KBM-7 (cell line): ENCODE measurements at regions not wholly inside any gene's neighbourhood (a gene's known extent, or its start where the extent isn't known, plus 50 kb on each side); places are given as distances from the start of the nearest gene placed in this dataset.
"Not testable (repeated sequence)": the region's sequence is repeated elsewhere in the genome, so short reads cannot be mapped to it uniquely, and the experiment has no call there.

Experiments
- DNase-seq: peaks from one replicate; pipeline ENCODE4 v3.0.0-alpha.2; 2015
- in situ Hi-C: fragments of 300-500 bp; cut with MboI; formaldehyde crosslinking; loops from 2 replicates; pipeline ENCODE4 v1.14.3; 2020; ENCODE audit warnings: low sequenced_read_pairs, low pct_unique_long_range_greater_than_20kb, mixed read lengths

DNA sequence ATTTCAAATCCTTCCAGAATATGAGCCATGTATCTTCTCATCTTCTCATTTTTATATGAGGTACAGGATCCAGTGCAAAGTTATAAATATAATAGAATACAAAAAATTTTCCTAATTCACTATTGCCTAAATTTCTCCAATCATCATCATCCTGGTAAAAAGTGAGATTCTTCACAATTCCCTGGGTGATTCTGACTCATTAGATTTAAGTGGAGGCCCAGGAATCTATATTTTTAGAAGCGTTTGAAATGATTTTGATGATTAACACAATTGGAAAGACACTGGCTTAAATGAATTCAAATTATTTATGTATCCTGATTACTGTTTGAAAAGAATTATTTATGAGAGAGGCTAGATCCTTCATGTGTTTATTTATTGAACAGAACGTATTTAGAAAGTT lies 380.3 kb upstream of the PDE3A start:
- DNase-seq = no peak
- in situ Hi-C loops = no loop called here

DNA sequence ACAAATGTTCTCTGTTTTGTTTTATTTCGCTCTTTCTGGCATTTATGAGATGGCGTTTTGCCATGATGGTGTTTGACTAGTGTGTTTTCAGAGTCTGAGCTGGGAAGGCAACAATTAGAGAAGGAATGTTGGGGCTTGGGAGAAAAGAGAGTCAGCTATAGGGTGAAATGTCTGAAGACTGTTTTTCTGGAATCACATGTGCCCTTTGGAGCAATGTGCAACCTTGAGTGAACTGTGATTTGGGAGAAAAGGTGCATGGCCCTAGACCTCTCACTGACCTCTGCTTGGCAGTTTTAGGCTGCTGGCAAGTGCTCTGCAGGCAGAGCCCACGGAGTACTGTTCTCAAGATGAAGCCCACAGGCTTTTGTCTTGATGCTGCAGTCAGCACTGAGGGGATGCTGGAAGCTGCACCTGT lies 379.9 kb upstream of the PDE3A start:
- in situ Hi-C loops = no loop called here
- DNase-seq = no peak

DNA sequence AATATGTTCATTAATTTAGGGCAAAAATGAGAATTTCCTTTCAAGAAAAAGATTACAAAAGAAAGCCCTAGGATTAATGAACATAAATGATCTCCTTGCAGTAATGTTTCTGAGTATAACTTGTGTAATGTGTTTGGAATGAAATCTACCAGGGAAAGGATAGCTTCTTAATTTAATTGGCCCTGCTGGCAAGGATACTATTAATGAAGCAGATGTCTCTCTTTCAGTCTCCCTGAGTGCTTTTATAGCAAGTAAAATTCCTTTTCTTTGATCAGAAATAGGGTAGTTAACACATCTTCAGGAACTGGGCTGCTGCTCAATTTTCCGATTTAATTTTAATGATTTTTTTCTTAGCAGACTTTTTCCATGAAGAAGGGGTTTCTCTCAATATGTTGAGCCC lies 379.4 kb upstream of the PDE3A start:
- in situ Hi-C loops = no loop called here
- no peak for DNase-seq

DNA sequence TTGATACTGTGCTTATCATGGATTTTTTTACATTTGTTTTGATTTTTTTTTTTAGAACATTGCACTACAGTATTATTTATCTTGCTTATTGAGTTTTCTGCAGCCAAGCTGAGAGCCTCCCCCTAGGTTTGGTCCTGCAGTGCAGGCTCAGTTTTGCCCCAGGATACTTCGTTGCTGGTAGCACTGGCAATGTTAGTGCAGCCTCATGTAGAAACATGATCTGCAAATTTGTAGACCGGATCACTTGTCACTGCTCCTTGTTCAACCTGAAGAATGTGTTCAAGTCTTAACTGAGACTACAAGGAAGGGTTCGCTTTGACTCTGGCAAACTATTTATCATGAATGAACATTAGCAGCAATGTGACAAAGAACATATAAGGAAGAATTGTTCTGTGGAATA lies 377.2 kb upstream of the PDE3A start:
- in situ Hi-C loops = no loop called here
- DNase-seq = no peak

DNA sequence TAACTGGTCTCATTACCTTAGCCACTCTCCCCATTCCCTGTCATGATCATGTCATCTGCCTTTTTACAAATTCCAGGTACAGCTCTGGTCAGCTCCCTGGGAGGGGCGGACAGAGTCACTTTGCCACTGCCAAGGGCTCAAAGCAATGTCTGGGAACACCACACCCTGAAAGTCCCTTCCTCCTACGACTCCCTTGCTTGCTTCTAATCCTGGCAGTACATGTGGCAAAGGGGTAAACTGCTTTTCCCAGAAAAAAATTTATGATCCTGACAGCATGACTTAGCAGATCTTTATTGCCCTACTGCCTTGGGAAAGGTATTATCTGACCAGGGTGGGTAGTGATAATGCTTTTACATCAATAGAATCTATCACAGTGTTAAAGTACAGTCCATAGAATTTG lies 376.0 kb upstream of the PDE3A start:
- no peak for DNase-seq
- in situ Hi-C loops = no loop called here

DNA sequence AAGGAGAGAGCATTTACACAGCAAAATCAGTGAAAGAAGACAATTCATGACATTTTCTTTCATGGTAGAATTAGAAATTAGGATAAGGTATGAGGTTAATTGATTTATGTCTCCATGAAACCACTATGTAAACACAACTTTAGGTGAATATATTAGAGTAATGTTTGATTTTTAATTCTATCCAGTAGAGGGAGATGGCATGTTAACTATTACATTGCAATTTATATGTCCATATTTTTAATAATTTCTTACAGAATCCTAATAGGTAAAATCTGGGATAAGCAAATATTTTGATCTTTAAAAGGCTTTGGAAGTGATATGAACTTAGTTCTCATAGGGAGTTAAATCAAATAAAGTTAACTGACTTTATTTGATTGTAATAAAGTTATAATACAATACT lies 373.4 kb upstream of the PDE3A start:
- in situ Hi-C loops = no loop called here

DNA sequence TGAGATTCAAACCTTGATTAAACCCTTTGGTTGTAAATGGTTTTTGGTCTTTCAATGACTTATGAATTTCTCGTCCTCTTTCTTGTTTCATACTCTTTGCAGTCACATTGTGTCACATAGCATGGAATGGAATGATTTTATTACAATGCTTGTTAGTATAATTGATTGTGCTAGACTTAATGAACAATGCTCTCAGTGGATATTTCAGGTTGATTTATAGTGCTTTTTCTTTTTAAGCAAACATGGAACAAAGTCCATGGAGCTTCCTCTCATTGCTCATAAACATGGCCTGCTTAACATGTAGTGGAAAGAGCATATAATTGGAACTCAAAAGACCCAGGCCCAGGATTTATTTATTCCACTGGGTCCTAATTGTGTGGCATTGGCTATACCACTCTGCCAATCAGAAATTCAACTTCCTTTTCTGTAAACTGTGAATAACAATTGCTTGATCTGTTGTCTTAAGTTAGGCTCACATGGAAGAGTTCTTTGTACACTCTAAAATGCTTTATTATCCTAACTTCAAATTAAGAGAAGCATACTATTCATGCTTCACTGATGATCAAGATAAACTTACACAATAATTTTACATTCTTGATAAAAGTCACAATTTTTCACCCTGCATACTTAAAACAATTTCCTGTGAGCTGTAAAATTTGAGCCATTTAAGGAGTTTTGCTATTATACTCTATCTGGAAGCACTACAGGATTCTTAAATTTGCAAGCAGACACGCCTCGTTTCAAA lies 370.5 kb upstream of the PDE3A start:
- in situ Hi-C loops = no loop called here
- DNase-seq = no peak

More for the DNA sequence above, 373.4 kb upstream of the PDE3A start:
- no peak for DNase-seq

DNA sequence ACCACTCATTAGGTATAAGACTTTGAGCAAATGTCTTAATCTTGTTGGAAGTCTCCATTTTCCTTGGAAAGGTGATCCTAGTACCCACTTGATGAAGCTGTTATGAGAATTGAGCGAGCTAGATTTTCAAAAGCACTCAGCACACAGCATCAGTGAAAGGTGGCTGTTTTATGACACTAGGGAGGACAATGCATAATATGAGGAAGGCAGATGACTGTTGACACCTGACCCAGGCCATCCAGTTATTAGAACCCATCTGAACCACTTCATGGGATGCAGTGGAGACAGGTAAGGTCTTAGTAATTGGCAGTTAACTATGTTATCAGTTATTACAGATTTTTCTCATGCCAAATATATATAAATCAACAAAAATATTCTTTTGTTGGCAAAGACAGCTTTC lies 369.9 kb upstream of the PDE3A start:
- no peak for DNase-seq
- in situ Hi-C loops = no loop called here

DNA sequence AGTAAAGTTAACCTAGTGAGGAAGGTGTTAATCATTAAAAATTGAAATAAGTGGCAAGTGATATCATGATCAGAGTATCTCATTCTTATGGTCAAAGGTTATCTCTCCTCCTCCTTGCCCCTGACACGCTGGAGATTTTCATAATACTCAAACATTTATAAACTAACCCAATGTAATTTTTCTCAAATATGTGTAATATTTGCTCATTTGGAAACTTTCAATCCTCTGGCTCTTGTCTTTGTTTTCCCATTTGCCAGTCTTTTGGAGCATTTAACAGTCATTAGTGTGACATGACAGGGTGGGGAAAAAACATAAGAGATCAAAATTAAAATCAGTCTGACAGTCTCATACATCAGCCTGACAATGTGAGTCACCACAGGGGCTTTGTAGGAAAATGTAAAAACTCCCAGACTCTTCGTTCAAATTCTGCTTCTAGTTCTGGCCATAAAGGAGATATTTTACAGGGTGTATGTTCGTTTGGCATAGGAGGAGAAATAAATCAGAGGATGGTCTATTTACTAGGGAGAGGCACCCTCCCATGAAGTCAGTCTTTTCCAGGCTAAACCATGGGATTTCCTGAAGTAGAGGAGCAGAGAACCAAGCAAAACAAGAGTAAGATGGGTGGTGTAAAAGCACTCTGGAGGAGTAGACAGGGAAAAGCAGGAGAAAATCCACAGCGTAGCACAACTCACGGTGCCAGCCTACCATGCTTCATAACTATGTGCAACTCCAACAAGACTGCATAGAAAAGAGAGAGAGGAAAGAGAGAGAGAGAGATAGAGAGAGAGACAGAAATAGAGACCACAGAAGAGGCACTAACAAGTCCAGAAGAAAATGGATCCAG lies 369.2 kb upstream of the PDE3A start:
- in situ Hi-C loops = no loop called here
- no peak for DNase-seq

DNA sequence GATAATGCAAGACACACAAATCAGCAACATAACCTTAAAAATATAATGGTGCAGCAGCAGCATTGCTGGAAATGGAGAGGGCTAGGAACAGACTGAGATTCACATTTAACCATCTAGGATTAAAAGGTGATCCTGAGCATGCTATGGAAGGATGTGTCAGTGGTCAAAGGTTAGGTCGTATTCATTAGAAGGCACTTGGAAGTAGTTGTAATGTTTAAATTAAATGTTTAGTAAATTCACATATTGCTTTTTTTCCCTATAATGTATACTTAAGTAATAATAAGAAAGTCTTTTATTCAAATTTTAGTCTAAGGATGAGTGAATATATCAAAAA lies 368.6 kb upstream of the PDE3A start:
- in situ Hi-C loops = no loop called here

DNA sequence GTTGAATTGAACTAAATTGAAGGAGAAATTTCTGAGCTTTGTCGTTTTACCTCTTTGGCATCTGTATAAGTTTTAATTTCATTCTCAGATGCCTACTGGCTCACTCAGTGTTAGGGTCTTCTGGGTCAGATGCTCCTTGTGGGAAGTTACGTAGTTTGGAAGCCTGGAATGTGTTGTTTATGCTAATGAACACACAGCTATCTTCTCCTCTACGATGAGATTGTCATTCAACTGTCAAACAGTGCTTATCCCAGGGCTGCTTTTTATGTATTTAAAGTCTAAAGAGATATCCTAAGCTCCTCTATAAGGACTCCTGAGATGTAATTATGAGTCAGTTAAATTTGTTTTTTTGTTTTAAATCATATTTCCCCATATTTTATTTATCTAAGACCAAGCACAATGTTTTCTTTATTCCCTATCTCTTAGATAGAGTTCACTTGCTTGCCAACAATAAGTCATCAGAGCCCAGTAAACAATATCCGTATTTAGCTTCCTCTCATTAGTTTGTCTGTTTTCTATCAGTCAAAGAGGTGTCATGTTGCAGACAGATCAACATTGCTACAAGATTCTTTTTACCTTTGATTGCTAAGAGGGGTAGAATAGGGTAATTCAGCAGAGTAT lies 368.0 kb upstream of the PDE3A start:
- in situ Hi-C loops = no loop called here
- no peak for DNase-seq

More for the DNA sequence above, 368.6 kb upstream of the PDE3A start:
- DNase-seq = no peak

DNA sequence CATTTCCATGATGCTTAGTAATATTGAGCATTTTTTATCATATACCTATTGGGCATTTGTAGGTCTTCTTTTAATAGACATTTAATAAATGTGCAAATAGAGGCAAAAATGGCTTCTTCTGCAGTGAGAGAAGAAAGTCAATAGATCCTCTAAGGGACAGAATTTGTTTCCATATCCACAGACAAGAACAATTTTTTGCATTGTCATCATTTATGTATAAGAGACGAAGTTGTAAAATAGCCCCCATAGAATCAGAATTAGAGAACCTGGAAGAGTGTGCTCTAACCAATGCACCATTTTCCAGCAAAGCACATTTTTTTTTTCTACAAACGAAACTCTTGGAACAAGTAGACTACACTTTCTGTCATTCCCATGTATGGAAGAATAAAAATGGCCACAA lies 365.1 kb upstream of the PDE3A start:
- in situ Hi-C loops = no loop called here
- DNase-seq = no peak

DNA sequence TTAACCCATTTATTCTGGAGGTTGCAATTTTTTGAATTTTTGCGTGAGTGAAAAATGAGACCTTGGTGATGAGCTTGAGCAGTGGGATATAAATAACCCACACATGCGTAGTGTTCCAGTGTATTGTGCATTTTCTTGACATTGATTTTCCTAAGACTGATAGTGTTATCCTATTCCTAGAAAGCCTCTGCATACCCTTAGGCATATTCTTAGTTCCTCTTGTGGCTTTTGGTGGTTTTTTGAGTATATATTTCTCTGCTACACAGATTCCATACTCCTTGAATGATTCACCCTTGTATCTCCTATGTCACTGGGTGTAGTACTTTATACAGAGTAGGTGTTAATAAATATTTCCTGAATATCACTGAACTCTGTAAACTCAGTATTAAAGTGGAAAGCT lies 363.4 kb upstream of the PDE3A start:
- DNase-seq = no peak
- in situ Hi-C loops = no loop called here

DNA sequence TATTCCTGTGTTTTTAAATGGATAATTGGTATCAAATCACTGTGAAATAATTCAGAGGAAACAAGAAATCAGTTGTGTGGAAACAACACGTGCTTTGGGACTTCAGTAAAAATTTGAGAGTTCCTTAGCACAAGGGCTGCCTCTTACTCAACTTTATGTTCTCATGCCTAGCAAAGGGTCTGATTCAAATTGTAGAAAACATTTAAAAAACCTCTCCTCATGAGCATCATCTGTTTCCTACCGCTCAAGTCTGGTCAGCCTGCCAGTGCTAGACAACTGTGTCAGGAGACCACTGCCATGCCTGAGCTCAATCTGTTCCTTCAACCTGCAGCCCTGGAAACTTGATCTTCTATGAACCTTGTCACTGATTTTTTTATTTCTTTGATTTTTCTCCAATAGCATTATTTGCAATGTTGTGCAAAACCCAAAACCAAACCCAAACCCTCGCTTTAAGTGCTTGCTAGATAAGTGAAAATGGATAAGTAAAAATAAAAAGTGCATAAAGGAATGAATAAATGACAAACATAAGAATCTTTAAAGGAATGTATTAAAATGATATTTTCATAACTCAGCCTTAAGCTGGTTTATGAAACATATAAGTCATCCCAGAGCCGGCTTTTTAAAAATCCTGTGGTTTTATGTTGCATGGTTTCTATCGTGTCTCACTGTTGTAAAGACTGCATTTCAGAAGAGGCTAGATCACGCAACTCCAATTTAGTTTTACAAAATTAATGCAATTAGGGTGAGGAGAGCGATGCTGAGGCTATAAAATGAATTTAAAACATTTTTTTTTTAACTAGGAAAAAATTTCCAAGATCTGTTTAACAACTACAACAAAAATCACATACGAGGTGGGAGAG lies 361.2 kb upstream of the PDE3A start:
- DNase-seq = no peak
- in situ Hi-C loops = no loop called here

DNA sequence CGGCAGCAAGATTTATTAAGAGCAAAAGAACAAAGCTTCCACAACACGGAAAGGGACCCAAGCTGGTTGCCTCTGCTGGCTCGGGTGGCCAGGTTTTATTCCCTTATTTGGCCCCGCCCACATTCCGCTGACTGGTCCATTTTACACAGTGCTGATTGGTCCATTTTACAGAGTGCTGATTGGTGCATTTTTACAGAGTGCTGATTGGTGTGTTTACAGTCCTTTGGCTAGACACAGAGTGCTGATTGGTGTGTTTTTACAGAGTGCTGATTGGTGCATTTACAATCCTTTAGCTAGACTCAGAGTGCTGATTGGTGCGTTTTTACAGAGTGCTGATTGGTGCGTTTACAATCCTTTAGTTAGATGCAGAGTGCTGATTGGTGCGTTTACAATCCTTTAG lies 358.4 kb upstream of the PDE3A start:
- in situ Hi-C loops, DNase-seq: not testable (repeated sequence)

DNA sequence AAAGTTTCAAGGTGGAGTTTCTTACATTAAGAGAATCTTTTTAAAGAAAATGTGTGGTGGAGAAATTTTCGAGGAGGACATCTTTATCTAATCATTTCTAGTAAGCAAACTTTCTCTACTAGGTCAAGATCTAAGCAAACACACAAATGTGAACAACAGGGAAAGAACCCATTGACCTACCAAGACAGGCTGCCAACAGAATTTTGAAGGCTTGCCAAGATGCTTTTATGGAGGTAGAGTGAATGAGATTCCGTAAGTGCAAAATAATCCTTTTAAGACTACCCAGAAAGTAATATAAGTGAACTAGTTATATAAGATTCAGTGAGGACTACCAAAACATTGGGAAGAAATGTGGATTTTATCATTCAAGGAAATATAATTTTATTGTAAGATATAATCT lies 357.1 kb upstream of the PDE3A start:
- DNase-seq = no peak
- in situ Hi-C loops = no loop called here

DNA sequence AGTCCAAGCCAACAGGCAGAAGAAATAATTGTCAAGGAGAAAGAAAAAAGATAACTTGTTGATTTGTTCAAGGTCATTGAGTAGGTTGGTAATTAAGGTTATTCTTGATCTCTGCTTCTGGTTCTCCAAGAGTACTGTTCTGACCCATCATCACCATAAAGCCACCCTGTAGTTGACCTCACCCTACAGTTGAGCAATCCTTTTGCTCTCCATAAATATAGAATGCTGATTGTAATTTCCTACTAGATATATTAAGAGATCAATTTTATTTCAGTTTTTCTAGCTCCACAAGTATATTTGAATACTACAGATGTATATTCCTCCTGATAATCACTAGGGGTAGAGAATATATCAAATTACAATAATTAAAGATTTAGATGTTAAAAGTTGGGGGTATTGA lies 350.5 kb upstream of the PDE3A start:
- DNase-seq = no peak
- in situ Hi-C loops = no loop called here

DNA sequence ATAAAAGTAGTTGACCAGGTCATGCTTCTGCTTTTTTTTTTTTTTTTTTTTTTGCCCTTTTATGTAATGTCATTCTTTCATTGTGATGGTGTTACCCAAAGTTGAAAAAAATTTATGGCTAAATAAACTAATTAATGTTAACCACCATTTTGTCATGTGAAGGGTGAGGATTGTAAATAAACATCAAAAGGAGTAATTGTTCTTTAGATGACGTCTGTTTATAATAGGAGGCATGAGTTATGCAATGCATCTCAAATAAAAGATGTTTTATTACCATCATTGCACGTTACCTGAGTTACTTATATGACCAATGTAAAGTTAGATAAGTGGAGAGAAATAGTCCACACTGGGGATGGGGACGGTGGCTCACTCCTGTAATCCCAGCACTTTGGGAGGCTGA lies 349.9 kb upstream of the PDE3A start:
- in situ Hi-C loops = no loop called here
- DNase-seq = no peak

DNA sequence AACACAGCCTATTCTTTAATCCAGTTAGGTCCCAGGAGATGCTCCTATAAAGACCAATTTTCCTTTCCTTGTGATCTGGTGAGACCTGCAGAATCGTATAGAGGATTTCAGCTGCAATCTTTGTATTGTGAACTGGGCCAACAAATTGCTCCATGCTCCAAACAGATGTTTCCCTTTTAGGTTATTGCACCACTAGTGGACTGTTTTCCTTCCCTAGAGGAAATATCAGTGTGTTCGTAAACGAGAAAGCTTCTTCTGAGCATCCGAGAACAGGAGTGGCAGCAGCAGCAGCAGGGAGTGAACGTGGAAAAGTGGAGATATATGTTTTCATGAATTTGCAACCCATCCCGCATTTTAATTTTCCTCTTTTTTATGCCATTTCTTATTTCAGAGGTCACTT lies 344.1 kb upstream of the PDE3A start:
- in situ Hi-C loops = no loop called here
- peak; percentile 33 for DNase-seq

DNA sequence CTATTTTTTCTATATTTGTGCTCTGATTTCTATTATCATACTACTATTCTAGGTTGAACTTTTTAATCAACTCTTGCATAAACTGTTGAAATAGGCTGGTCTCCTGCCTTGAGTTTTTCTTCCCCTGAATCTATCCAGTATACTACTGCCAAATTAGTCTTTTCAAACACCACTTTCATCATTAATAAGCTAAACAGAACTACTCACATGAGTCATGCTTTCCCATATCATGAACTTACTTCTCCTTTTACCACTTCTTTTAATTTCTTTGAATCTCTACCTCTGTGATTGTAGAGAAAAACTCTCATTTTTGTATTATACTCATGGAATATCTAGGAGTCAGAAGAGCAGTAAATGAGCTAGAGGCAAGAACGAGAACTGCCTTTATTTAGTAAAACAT lies 340.3 kb upstream of the PDE3A start:
- in situ Hi-C loops = no loop called here
- DNase-seq = peak; percentile 35
